ENCODE measurements at regions not wholly inside any gene's neighbourhood (a gene's known extent, or its start where the extent isn't known, plus 50 kb on each side); places are given as distances from the start of the nearest gene placed in this dataset.

- H3K27me3 Mint-ChIP-seq, result peaks cover 32% of the 10 kb centered on the region
- H3K4me1 Mint-ChIP-seq, result peaks cover 29% of the 10 kb centered on the region
- Histone ChIP-seq H3K9me3 (ENCODE audit: control extremely low read depth in 1 of 3, control insufficient read depth in 2 of 3, insufficient read depth in 1 of 3, low read length in 2 of 3) (no peaks in the 10 kb centered on the region), H3K27me3 (replicated peaks in 1 of 4; ENCODE audit: control extremely low read depth in 1 of 4, control insufficient read depth in 3 of 4, insufficient read depth in 4 of 4, low read length in 3 of 4) (peaks cover 0 to 2% (median 0%) of the 10 kb centered on the region in 4 experiments), H3K4me2 (replicated peaks; ENCODE audit: low read depth, low read length, poor library complexity, severe bottlenecking) (peak overlapping the region; percentile 81), H3K4me3 (ENCODE audit: control extremely low read depth in 1 of 5, extremely low read depth in 1 of 5, insufficient read depth in 1 of 5, low read depth in 2 of 5, low read length in 4 of 5) (peak overlapping the region; percentile 52 to 68 (median 64)), H3K4me1 (ENCODE audit: control insufficient read depth in 2 of 2, insufficient read depth in 2 of 2, low read length in 2 of 2) (peaks cover 16 to 24% of the 10 kb centered on the region in 2 donors), H3K36me3 (replicated peaks in 1 of 2; ENCODE audit: control extremely low read depth in 1 of 2, control insufficient read depth in 1 of 2, extremely low read depth in 1 of 2, insufficient read depth in 2 of 2, low read length in 1 of 2) (no peaks in the 10 kb centered on the region), H3K27ac (ENCODE audit: low read length in 2 of 2) (no peak overlapping the region), H4K20me1 (ENCODE audit: control insufficient read depth, insufficient read depth, low read length, poor library complexity, severe bottlenecking) (no peaks in the 10 kb centered on the region), H3K9ac (ENCODE audit: low read length) (peak overlapping the region; percentile 62), H3K79me2 (ENCODE audit: control insufficient read depth, insufficient read depth, low read length) (no peaks in the 10 kb centered on the region), H2AFZ (ENCODE audit: insufficient read depth, low read depth, low read length, poor library complexity, severe bottlenecking) (peak overlapping the region; percentile 85)
- intact Hi-C loops (cut with micrococcal nuclease), result no loop called here
- WGBS (ENCODE audit: insufficient coverage), result 3% methylated on average over 47 of the region's 59 CpGs
- peak overlapping the region; percentile 73 for H3K27ac Mint-ChIP-seq
- ATAC-seq (ENCODE audit: low read depth) (peak; percentile 98), DNase-seq (peak; percentile 74)
- ChIA-PET POLR2A (no interaction called here), CTCF (interaction anchor here (1.0 kb wide), 1 partner anchor 36 kb away, joined by 3 read pairs; no protein-coding TSS in a partner anchor)
- H3K9me3 Mint-ChIP-seq (ENCODE audit: insufficient read depth), result no peaks in the 10 kb centered on the region
- H3K4me3 Mint-ChIP-seq, result peak overlapping the region; percentile 91
- TF ChIP-seq EZH2 (IDR thresholded peaks at IDR 0.05; ENCODE audit: borderline replicate concordance, insufficient read depth, low read depth, low read length, poor library complexity, severe bottlenecking), result no peak
- TF ChIP-seq CTCF (IDR thresholded peaks at IDR 0.05), result no peak
Measured at GRCh38 chr16:79770244-79771064, 169.9 kb upstream of the MAF start.

GRCh38 chr16:79769928-79770243 lies 169.3 kb upstream of the MAF start:
- Histone ChIP-seq H3K9ac (ENCODE audit: low read length) (peak overlapping the region; percentile 62), H4K20me1 (ENCODE audit: control insufficient read depth, insufficient read depth, low read length, poor library complexity, severe bottlenecking) (no peaks in the 10 kb centered on the region), H2AFZ (ENCODE audit: insufficient read depth, low read depth, low read length, poor library complexity, severe bottlenecking) (peak overlapping the region; percentile 85), H3K36me3 (replicated peaks in 1 of 2; ENCODE audit: control extremely low read depth in 1 of 2, control insufficient read depth in 1 of 2, extremely low read depth in 1 of 2, insufficient read depth in 2 of 2, low read length in 1 of 2) (no peaks in the 10 kb centered on the region), H3K27ac (ENCODE audit: low read length in 2 of 2) (no peak overlapping the region), H3K27me3 (replicated peaks in 1 of 4; ENCODE audit: control extremely low read depth in 1 of 4, control insufficient read depth in 3 of 4, insufficient read depth in 4 of 4, low read length in 3 of 4) (peaks cover 0 to 3% (median 0%) of the 10 kb centered on the region in 4 experiments), H3K4me2 (replicated peaks; ENCODE audit: low read depth, low read length, poor library complexity, severe bottlenecking) (peak overlapping the region; percentile 81), H3K9me3 (ENCODE audit: control extremely low read depth in 1 of 3, control insufficient read depth in 2 of 3, insufficient read depth in 1 of 3, low read length in 2 of 3) (no peaks in the 10 kb centered on the region), H3K4me3 (ENCODE audit: control extremely low read depth in 1 of 5, extremely low read depth in 1 of 5, insufficient read depth in 1 of 5, low read depth in 2 of 5, low read length in 4 of 5) (peak overlapping the region; percentile 52 to 67 (median 62)), H3K4me1 (ENCODE audit: control insufficient read depth in 2 of 2, insufficient read depth in 2 of 2, low read length in 2 of 2) (peaks cover 16 to 24% of the 10 kb centered on the region in 2 donors), H3K79me2 (ENCODE audit: control insufficient read depth, insufficient read depth, low read length) (no peaks in the 10 kb centered on the region)
- CTCF ChIA-PET, result no interaction called here
- no peaks in the 10 kb centered on the region for H3K9me3 Mint-ChIP-seq (ENCODE audit: insufficient read depth)
- H3K4me3 Mint-ChIP-seq, result peak overlapping the region; percentile 91
- no peak for ATAC-seq (ENCODE audit: low read depth)
- POLR2A ChIA-PET, result no interaction called here
- intact Hi-C loops (cut with micrococcal nuclease), result no loop called here
- peaks cover 32% of the 10 kb centered on the region for H3K27me3 Mint-ChIP-seq
- no peak for DNase-seq
- TF ChIP-seq CTCF (IDR thresholded peaks at IDR 0.05) (no peak), EZH2 (IDR thresholded peaks at IDR 0.05; ENCODE audit: borderline replicate concordance, insufficient read depth, low read depth, low read length, poor library complexity, severe bottlenecking) (no peak)
- H3K4me1 Mint-ChIP-seq, result peaks cover 29% of the 10 kb centered on the region
- WGBS (ENCODE audit: insufficient coverage), result 7% methylated on average over 2 of the region's 6 CpGs
- H3K27ac Mint-ChIP-seq, result no peak overlapping the region
